ENCODE measurements at regions not wholly inside any gene's neighbourhood (a gene's known extent, or its start where the extent isn't known, plus 50 kb on each side); places are given as distances from the start of the nearest gene placed in this dataset.

DNA sequence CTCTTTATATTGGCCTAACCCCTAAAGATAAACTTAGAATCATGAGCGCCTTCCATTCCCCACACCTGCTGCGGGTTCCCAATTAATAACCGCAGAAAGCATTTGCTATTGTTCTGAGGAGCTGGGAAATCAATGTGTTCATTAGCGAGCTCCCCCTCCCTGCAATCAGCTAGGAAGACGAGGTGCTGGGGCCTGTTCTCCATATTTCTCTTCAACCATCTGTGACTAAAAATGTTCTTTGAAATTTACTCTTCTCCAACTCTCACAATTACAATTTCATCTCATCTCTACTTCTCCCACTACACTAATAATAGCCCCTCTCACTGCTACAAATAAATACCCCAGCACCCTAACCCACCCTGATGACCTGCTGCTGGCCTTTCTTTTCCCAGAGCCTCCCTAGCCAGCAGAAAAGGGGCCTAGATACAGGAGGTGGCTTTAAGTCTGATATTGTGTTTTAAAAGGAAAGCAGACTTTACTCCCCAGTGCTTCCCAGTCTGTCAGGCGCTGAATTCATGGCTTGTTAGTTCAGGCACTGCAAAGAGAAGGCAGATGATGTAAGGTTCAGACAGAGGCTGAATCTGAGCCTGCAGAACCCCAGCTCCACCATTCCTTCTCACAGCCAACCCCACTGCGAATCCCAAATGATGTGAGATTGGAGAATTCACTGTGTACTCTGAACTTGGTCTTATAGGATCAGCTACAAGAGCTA lies 477.5 kb upstream of the DAB1 start:
- ATAC-seq (ENCODE audit: insufficient number of reproducible peaks, low FRiP score, low read depth) (no peak), DNase-seq (ENCODE audit: low spot score) (no peak)
- TF ChIP-seq, protein P1, sequence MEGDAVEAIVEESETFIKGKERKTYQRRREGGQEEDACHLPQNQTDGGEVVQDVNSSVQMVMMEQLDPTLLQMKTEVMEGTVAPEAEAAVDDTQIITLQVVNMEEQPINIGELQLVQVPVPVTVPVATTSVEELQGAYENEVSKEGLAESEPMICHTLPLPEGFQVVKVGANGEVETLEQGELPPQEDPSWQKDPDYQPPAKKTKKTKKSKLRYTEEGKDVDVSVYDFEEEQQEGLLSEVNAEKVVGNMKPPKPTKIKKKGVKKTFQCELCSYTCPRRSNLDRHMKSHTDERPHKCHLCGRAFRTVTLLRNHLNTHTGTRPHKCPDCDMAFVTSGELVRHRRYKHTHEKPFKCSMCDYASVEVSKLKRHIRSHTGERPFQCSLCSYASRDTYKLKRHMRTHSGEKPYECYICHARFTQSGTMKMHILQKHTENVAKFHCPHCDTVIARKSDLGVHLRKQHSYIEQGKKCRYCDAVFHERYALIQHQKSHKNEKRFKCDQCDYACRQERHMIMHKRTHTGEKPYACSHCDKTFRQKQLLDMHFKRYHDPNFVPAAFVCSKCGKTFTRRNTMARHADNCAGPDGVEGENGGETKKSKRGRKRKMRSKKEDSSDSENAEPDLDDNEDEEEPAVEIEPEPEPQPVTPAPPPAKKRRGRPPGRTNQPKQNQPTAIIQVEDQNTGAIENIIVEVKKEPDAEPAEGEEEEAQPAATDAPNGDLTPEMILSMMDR (IDR thresholded peaks at IDR 0.05), result no peak
- Histone ChIP-seq H3K36me3 (no peaks in the 10 kb centered on the region), H3K27me3 (replicated peaks; ENCODE audit: insufficient read depth) (no peaks in the 10 kb centered on the region), H3K27ac (no peak overlapping the region), H3K4me3 (no peak overlapping the region), H3K4me1 (ENCODE audit: control insufficient read depth in 1 of 2, low read depth in 2 of 2) (no peaks in the 10 kb centered on the region), H3K9me3 (no peaks in the 10 kb centered on the region)

DNA sequence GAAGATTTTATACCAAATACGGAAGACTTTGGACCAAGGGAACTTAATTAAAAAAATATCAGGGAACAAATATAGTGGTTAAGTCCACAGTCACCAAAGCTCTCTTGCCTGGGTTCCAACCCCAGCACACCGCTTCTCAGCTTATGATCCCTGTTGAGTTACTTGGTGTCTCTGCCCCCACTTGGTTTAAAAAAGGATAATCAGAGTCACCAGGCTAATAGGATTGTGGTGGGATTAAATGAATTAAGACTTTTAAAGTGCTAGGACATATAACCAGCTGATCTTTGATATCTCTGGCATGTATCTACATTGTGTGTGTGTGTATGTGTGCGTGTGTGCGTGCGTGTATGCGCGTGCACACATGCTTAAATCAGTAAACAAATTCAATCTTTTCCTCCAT lies 474.7 kb upstream of the DAB1 start:
- H3K36me3 ChIP-seq, result no peaks in the 10 kb centered on the region
- H3K4me3 ChIP-seq, result no peak overlapping the region
- no peak for ATAC-seq (ENCODE audit: insufficient number of reproducible peaks, low FRiP score, low read depth)
- no peak for DNase-seq (ENCODE audit: low spot score)
- no peak overlapping the region for H3K27ac ChIP-seq
- TF ChIP-seq, protein P1 (IDR thresholded peaks at IDR 0.05), result no peak
- no peaks in the 10 kb centered on the region for H3K27me3 ChIP-seq (replicated peaks; ENCODE audit: insufficient read depth)
- H3K9me3 ChIP-seq, result no peaks in the 10 kb centered on the region
- H3K4me1 ChIP-seq (ENCODE audit: control insufficient read depth in 1 of 2, low read depth in 2 of 2), result no peaks in the 10 kb centered on the region

DNA sequence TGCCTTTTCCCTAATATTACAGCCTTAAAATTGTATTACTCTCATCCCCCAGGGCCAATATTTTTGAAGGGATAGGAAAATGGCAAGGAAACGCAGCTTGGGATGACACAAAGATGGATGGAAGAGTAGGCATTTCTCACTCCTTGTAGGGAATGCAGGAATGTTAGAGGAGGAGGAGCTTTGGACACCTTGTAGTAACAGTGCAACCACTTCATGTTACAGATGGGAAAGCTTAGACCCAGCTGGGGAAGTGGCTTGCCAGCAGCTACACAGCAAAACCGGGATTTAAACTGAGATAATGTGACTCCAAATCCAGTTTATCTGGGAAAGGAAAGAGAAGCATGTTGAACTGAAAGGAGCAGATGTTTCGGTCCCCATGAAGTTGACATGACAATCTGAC lies 473.7 kb upstream of the DAB1 start:
- TF ChIP-seq, protein P1 (IDR thresholded peaks at IDR 0.05), result no peak
- no peak overlapping the region for H3K27ac ChIP-seq
- H3K4me1 ChIP-seq (ENCODE audit: control insufficient read depth in 1 of 2, low read depth in 2 of 2), result no peaks in the 10 kb centered on the region
- ATAC-seq (ENCODE audit: insufficient number of reproducible peaks, low FRiP score, low read depth) (no peak), DNase-seq (ENCODE audit: low spot score) (no peak)
- H3K36me3 ChIP-seq, result no peaks in the 10 kb centered on the region
- no peak overlapping the region for H3K4me3 ChIP-seq
- H3K27me3 ChIP-seq (replicated peaks; ENCODE audit: insufficient read depth), result no peaks in the 10 kb centered on the region
- no peaks in the 10 kb centered on the region for H3K9me3 ChIP-seq

DNA sequence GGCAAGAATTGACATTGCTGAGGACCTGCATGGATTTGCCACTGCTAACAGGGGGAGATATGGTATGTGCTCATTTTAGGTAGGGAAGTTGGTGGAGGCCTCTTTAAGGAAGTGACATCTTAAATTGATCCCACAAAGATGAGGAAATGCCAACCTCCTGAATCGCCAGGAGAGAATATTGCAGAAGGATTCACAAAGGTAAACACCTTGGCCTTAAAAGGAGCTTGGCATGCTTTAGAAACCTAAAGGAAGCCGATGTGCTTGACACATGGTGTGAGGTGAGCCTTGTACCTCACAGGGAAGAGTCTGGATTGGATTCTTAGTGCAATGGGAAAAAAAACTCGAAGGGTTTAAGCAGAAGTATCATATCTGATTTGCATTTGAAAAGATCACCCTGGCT lies 470.5 kb upstream of the DAB1 start:
- H3K9me3 ChIP-seq, result no peaks in the 10 kb centered on the region
- no peaks in the 10 kb centered on the region for H3K27me3 ChIP-seq (replicated peaks; ENCODE audit: insufficient read depth)
- DNase-seq (ENCODE audit: low spot score) (no peak), ATAC-seq (ENCODE audit: insufficient number of reproducible peaks, low FRiP score, low read depth) (no peak)
- TF ChIP-seq, protein P1 (IDR thresholded peaks at IDR 0.05), result no peak
- no peak overlapping the region for H3K4me3 ChIP-seq
- no peaks in the 10 kb centered on the region for H3K4me1 ChIP-seq (ENCODE audit: control insufficient read depth in 1 of 2, low read depth in 2 of 2)
- H3K27ac ChIP-seq, result no peak overlapping the region
- no peaks in the 10 kb centered on the region for H3K36me3 ChIP-seq

DNA sequence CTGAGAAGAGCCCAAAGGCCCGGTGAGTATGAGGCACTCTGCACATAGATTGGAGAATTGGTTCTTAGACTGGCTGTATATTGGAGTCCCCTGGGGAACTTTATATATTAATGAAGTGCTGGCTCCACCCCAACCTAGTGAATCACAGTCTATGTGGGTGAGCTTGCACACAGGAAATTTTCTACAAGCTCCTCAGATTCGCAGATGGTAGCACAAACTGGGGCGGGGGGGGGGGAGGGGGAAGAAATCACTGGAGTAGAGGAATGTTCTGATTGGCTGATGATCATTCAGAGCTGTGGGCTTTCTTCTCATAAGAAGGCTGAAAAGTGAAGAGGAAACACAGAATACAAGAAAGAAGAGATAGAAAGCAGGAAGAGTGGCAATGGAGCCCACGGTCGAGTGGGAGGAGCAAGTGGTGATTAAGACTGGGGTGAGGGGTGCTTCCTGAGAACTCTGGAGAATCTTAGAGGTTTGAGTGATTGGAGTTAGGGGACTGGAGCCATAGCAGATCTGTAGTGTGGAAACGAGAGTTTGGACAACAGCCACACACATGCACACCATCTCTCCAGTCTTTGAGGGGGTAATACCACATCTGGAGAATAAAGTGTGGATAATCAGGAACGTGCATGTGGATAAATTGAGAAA lies 465.9 kb upstream of the DAB1 start:
- Histone ChIP-seq H3K4me3 (no peak overlapping the region), H3K27me3 (replicated peaks; ENCODE audit: insufficient read depth) (no peaks in the 10 kb centered on the region), H3K9me3 (no peaks in the 10 kb centered on the region), H3K4me1 (ENCODE audit: control insufficient read depth in 1 of 2, low read depth in 2 of 2) (no peaks in the 10 kb centered on the region), H3K27ac (no peak overlapping the region), H3K36me3 (no peaks in the 10 kb centered on the region)
- TF ChIP-seq, protein P1 (IDR thresholded peaks at IDR 0.05), result no peak
- no peak for DNase-seq (ENCODE audit: low spot score)
- no peak for ATAC-seq (ENCODE audit: insufficient number of reproducible peaks, low FRiP score, low read depth)

All from thoracic aorta (tissue), 2 donors.